Astrocyte (in vitro differentiated cells and primary cell): ENCODE measurements at regions not wholly inside any gene's neighbourhood (a gene's known extent, or its start where the extent isn't known, plus 50 kb on each side); places are given as distances from the start of the nearest gene placed in this dataset.

Source experiments
- CTCF ChIP-seq: IDR thresholded peaks from 2 replicates; pipeline ENCODE4 v1.5.1; 2011; ENCODE audit warnings: low read depth, mild to moderate bottlenecking, inconsistent platforms, low read length, moderate library complexity; ENCODE audit not compliant: insufficient read depth
- EZH2 ChIP-seq: IDR thresholded peaks from 2 replicates; pipeline ENCODE4 v1.6.1; 2012; ENCODE audit warnings: mild to moderate bottlenecking, low read length, inconsistent platforms; ENCODE audit not compliant: insufficient read depth

- no peak for TF ChIP-seq CTCF
- no peak for TF ChIP-seq EZH2
Measured at GRCh38 chr6:868201-868600, 175.3 kb upstream of the EXOC2 start.
